ENCODE measurements at regions not wholly inside any gene's neighbourhood (a gene's known extent, or its start where the extent isn't known, plus 50 kb on each side); places are given as distances from the start of the nearest gene placed in this dataset.
A peak's percentile ranks its signal among the peaks of the same experiment; 100 is the strongest.

DNA sequence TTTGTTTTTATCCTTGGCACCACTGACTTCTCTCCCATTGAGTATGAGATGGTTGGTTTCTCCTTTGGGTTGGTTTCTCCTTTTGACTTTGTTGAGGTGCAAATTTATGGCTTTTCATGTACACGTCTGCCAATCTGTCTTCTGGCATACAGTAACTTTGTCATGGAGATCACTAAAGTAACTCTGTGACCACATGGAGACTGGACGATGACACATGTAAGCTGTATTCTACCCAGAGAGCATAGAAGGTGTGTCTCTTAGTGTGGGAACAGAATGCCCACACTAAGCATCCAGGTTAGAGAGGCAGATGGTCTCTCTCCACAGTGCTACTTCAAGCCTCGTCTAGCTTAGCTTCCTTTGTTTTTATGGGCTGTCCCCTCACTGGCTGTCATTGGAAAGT is 897.5 kb downstream of the SUCLG1 start:
- no peak overlapping the region for H3K4me3 ChIP-seq (ENCODE audit: low read depth, low read length)
- DNase-seq (ENCODE audit: low read depth), result no peak

DNA sequence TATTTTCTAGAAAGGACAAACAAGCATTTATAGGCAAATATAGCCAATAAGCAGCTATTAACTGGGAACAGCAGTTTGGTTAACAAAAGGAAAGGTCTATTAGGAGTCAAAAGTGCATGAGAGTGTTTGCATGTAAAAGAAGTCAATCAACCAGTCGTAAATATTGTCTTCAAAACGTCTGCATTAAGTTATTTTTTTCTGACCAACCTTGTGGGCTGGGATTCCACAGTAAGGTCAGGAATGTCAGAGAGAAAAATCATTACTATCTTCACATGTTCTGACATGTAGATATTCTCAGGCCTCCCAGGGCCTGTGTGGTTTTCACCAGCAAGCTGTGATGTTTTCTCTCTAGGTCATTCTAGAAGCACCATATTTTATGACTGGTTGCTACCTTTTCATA is 922.5 kb downstream of the SUCLG1 start:
- DNase-seq (ENCODE audit: low read depth), result no peak
- H3K4me3 ChIP-seq (ENCODE audit: low read depth, low read length), result no peak overlapping the region

DNA sequence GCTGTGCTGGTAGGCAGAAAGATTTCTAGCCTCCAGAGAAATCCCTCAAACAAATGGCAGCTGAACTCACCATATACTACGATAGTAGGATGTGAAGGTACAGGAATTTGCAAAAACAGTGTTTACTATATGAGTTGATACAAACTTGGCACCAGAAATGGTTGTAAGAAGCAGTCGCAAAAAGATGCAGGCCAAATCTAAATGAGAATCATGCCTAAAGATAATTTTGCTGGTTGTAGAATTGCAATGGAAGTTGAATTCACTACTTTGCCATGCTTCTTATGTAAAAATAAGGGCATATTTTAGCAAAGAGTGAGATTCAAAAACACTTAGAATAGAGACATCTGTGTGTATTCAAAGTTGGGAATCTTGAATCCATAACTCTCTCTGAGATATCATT is 924.7 kb downstream of the SUCLG1 start:
- no peak overlapping the region for H3K4me3 ChIP-seq (ENCODE audit: low read depth, low read length)
- no peak for DNase-seq (ENCODE audit: low read depth)

DNA sequence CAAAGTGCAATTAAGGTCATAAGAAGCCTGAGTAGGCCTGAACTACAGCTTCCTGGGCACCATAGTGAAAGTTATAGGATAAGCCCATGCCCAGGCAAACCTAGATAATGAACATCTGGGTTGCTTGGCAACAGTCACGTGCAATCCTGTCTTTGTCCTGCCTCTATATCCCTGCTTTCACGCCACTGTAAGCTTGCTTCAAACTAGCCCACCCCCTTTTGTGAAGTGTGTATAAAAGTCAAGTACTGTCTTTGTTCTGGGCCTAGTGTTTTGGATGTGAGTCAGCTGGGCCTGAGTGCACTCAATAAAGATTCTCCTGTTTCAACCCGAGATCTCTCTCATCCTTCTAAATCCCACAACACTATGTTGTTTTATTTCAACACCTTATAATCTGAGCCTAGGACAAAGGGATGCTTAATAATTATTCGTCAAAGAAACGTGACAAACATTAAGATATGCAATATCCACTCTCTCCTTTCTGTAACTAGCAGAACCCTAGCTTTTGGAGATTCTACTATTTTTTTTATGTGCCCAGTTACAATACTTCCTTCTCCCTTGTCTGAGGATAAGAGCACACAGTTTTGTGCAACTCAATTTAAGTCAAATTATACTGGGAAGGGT is 927.8 kb downstream of the SUCLG1 start:
- no peak for DNase-seq (ENCODE audit: low read depth)

DNA sequence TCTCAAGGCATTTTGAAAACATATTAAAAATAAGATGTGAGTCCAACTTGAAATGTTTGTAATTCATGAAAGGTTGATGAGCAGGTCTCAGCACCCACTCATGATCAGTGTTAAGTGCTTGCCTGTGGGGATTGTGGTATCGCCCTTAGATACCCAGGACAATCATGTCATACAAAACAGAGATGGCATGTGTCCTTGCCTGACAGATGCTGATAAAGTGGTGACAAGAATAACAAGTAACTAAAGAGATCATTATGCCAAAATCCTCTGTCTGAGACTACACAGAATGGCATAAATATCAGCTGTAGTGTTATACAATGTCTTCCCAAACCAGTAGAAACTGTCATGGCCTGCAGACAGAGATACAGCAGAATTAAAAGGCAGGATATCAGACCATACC is 930.3 kb downstream of the SUCLG1 start:
- DNase-seq (ENCODE audit: low read depth), result no peak
- no peak overlapping the region for H3K4me3 ChIP-seq (ENCODE audit: low read depth, low read length)

More for the DNA sequence above, 927.8 kb downstream of the SUCLG1 start:
- no peak overlapping the region for H3K4me3 ChIP-seq (ENCODE audit: low read depth, low read length)

DNA sequence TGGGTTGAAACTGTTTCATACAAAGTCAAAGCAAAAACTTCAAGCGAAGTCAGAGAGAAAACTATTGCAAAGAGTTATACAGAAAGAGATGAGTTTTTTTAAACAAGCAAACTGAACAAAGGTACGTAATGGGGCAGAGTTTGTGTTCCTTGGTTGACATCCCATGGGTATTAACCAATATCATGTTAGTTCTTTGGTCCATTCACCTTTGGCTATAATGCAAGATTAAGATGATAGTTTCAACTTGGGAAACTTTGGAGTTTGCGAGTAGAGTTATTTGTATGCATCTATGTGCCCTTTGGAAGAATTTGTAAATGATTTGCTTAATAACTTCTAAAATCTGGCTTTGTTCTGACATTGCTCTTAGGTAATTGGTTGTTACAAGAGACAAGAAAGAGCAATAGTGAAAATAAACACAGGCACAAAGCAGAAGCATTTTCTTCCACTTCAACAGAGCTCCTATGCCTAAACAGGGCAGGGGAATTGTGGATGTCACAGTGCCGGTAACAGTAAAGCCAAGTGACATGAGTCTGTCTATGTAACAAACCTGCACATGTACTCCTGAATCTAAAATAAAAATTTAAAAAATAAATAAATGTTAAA is 936.1 kb downstream of the SUCLG1 start:
- no peak for DNase-seq (ENCODE audit: low read depth)
- H3K4me3 ChIP-seq (ENCODE audit: low read depth, low read length), result no peak overlapping the region

DNA sequence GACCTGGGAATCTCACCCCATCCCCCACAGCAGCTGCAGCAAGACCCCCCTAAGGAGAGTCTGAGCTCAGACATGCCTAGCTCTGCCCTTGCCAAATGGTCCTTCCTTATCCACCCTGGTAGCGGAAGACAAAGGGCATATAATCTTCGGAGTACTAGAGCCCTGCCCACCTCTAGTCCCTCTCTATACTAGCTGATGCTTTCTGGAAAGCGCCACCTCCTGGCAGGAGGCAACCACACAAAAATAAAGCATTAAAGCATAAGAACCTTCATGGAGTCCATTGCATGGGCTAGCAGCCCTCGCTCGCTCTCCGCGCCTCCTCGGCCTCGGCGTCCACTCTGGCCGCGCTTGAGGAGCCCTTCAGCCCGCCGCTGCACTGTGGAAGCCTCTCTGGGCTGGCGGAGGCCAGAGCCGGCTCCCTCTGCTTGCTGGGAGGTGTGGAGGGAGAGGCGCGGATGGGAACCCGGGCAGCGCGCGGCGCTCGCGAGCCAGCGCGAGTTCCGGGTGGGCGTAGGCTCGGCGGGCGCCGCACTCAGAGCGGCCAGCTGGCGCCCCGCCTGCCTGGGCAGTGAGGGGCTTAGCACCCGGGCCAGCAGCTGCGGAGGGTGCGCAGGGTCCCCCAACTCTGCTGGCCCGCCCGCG is 941.2 kb downstream of the SUCLG1 start:
- H3K4me3 ChIP-seq (ENCODE audit: low read depth, low read length), result no peak overlapping the region
- no peak for DNase-seq (ENCODE audit: low read depth)

DNA sequence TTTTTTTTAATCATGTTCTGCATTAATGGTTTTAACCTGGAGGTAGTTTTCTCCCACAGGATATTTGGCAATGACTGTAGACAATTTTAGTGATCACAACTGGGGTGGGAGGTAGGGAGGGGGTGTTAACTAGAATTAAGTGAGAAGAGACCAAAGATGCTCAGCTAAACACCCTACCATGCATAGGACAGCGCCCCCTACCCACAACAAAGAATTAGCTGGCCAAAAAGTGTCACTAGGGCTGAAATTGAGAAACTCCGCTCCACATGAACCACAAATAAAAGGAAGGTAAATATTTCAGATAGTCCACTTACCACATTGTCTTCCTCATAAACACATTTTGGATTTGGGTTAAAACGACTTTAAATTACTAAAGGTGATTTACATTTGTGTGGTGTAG is 942.6 kb downstream of the SUCLG1 start:
- DNase-seq (ENCODE audit: low read depth), result no peak
- H3K4me3 ChIP-seq (ENCODE audit: low read depth, low read length), result no peak overlapping the region

DNA sequence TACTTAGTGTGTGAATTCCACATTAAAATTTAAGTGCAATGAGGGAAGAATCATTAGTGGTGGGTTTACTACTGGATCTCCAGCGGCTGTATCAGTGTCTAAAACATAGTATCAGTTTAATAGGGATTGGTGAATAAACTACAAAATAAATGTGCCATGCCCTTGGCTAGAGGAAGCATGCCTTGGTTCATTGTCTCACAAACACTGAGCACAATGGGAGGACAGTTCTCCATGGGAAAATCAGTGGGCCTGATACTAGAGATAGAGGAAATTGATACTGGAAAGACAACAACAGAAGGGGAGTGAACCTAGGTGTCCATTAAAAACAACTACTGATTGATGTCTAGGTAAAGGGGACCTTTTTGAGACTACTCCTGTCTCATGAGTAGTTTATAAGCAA is 971.6 kb downstream of the SUCLG1 start:
- no peak overlapping the region for H3K4me3 ChIP-seq (ENCODE audit: low read depth, low read length)
- DNase-seq (ENCODE audit: low read depth), result no peak

DNA sequence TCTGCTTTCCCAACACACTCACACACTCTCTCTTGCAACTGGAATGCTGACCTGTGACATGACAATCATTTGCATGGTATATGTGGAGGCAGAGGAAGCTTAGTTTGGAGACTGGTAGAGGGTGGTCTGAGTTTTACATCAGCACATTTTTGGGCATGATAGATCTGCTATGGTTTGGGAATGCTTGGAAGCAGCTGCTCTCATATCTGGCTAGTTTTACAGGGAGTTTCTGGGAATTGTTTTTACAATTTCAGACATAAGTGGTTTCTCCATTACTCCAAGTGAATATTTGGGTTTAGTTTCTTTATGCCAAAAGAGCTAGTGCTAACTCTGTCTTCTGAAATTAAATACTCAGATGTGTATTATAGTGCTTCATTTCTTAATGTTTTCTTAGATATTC is 977.6 kb downstream of the SUCLG1 start:
- no peak overlapping the region for H3K4me3 ChIP-seq (ENCODE audit: low read depth, low read length)
- DNase-seq (ENCODE audit: low read depth), result peak; percentile 10

DNA sequence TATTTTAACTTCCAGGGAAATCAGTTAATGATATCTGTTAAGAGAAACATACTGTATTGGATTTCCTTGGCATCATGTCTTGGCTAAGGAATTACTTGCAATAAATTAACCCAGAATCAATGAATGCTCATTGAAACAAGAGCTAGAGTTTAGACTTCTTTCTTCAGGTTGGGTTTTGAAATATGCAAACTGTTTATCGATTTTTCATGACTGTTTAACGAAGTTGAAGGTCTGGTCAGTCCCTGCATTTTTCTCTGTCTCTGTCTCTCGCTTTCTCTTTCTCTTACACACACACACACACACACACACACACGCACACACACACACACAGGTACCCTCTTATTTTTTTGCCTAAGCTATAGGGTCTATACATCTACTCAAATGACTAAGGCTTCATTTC is 981.0 kb downstream of the SUCLG1 start:
- no peak for DNase-seq (ENCODE audit: low read depth)
- H3K4me3 ChIP-seq (ENCODE audit: low read depth, low read length), result no peak overlapping the region

DNA sequence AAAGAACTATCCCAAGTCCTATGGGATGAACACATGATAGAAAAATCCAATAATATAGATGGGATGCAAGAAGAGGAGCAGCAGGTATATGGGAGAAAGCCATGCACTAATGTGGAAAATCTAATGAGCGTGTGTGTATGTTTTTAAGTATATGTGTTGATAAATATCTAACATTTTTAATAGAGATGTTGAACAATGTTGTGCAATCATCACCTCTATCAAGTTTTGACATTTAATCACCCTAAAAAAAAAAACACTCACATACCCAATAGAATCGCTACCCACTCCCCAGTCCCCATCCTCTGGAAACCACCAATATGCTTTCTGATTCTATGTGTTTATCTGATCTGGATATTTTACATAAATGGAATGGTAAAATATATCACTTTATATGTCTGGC is 983.7 kb downstream of the SUCLG1 start:
- DNase-seq (ENCODE audit: low read depth), result no peak
- no peak overlapping the region for H3K4me3 ChIP-seq (ENCODE audit: low read depth, low read length)

DNA sequence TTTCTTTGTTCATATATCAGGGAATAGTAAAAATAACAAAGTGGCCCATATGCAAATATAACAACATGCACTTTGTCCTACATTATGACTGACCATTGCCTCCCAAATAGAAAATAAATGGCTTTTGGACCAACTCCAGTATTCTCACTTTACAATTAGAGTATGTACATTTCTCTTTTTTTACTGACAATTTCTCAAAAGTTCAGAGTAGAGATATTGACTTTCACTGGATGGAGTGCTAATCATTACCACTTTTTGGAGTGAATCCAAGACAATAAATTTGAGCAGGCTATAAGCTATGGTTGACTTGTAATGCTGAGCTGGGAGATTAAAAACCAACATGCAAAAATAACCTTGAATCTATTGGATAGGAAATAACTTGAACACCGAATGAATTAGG is 987.4 kb downstream of the SUCLG1 start:
- H3K4me3 ChIP-seq (ENCODE audit: low read depth, low read length), result no peak overlapping the region
- no peak for DNase-seq (ENCODE audit: low read depth)

DNA sequence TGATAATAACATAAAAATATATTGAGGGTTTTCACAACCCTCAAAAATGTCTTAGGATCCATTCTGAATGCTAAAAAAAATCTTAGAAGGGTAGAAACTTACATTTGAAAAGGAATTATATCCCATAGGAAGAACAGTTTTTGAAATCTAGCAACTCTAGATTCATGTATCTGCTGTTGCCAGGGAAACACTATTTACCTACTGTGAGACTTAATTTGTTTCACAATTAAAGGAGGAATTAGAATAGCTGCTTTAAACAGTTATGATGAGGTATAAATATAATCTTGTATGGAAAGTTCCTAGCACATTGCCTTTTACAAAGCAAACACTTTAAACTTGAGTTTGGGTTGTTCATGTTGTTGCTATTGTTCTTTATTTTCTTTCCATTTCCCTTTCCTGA is 988.2 kb downstream of the SUCLG1 start:
- no peak overlapping the region for H3K4me3 ChIP-seq (ENCODE audit: low read depth, low read length)
- no peak for DNase-seq (ENCODE audit: low read depth)

DNA sequence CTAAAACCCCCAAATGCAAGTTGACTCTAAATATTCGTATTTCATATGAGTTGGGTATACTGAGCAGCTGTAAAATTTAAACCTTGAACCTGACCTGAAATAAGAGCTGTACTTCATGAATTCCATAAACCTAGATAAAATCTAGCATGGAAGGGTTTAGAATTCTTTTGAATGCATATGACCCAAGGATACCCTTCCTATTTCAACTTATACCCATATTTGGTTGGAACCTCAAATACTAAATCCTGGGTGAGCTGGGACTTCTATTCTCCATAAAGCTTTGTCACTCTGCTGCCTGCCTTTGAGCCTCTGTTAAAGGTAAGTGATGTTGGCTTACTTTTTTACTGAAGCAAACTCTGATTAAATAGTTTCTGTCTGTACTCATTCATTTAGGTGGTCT is 994.6 kb downstream of the SUCLG1 start:
- H3K4me3 ChIP-seq (ENCODE audit: low read depth, low read length), result no peak overlapping the region
- no peak for DNase-seq (ENCODE audit: low read depth)

DNA sequence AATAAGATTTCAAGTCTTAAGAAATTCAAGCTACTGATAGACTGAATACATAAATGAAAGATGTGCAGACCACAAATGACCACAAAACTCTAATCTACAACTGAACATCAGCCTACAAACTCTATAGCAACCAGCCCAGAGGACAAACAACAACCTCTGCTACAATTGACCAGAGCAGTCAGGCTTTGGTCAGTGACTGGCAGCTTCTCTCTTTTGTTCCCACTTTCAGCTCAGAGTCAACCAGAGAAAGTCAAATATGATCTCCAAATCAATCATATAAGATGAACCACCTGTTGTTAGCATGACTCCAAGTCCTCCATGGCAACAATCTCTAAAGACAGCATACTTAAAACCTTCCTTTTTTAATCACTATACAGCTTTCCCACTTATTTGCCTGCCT is 996.2 kb downstream of the SUCLG1 start:
- no peak overlapping the region for H3K4me3 ChIP-seq (ENCODE audit: low read depth, low read length)
- DNase-seq (ENCODE audit: low read depth), result no peak

DNA sequence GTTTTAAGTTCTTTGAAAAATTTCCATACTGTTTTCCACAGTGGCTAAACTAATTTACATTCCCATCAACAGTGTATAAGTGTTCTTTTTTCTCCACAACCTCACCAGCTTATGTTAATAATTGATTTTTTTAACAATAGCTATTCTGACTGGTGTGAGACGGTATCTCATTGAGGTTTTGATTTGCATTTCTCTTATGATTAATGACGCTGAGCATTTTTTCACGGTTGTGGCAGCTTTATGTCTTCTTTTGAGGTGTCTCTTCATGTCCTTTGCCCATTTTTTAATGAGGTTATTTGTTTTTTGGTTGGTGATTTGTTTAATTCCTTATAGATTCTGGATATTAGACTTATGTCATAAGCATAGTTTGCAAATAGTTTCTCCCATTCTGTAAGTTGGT is 997.9 kb downstream of the SUCLG1 start:
- no peak overlapping the region for H3K4me3 ChIP-seq (ENCODE audit: low read depth, low read length)
- DNase-seq (ENCODE audit: low read depth), result no peak

DNA sequence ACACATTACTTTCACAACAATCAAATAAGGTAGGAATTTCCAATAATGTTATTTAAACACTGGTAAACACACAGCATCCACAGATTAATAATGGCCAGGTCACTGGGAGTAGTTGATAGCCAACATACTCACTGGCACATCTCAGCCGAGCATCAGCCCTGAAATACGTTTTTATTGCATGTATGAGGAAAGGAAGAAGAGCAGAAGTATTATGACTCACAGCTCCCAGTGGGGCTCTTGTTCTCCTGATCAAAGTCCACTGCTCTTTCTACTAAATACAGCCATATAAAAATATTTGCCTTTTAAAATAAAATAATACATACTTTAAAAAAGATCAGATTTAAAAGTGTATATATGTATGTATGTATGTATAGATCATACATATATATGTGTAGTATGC is 999.6 kb downstream of the SUCLG1 start:
- DNase-seq (ENCODE audit: low read depth), result no peak
- no peak overlapping the region for H3K4me3 ChIP-seq (ENCODE audit: low read depth, low read length)

DNA sequence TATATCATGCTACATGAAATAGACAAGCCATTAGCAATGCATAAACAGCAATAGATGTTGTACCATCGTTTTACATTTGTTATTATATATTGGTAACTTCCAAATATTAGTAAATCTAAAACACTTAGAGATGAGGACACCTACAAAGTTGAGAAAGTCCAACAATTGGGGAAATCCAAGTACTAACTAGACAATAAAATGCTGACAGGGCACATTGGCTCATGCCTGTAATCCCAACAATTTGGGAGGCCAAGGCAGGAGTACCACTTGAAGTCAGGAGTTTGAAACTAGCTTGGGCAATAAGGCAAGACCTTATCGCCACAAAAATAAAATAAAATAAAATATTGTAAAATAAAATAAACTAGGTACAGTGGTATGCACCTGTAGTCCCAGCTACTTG is 1023.1 kb downstream of the SUCLG1 start:
- no peak overlapping the region for H3K4me3 ChIP-seq (ENCODE audit: low read depth, low read length)

DNA sequence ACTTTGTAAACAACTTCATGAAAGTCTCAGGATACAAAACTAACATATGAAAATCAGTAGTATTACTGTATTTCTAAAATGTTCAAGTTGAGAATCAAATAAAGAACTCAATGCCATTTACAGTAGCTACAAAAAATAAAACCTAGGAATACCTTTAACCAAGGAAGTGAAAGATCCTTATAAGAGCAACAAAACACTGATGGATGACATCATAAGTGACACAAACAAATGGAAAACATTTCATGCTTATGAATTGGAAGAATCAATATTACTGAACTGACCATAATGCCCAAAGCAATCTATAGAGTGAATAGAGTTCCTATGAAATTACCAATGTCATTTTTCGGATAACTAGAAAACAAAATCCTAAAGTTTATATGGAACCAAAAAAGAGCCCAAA is 1038.1 kb downstream of the SUCLG1 start:
- H3K4me3 ChIP-seq (ENCODE audit: low read depth, low read length), result no peak overlapping the region
- DNase-seq (ENCODE audit: low read depth), result no peak

More for the DNA sequence above, 1023.1 kb downstream of the SUCLG1 start:
- no peak for DNase-seq (ENCODE audit: low read depth)

Measured in skeletal muscle cell (primary cell).